A673 (cell line): ENCODE measurements at regions not wholly inside any gene's neighbourhood (a gene's known extent, or its start where the extent isn't known, plus 50 kb on each side); places are given as distances from the start of the nearest gene placed in this dataset.

Experiments
- CTCF ChIP-seq: fragments of 300-800, 200-600 bp; sonication (generic); conservative IDR thresholded peaks from 2 replicates; pipeline ENCODE4 v1.5.1; 2017; ENCODE audit warnings: low read depth, mild to moderate bottlenecking, antibody characterized with exemption, low read length, moderate library complexity, mixed read lengths
- EZH2 ChIP-seq: fragments of 200-600 bp; sonication (generic); IDR thresholded peaks from 2 replicates; pipeline ENCODE4 v1.6.1; 2017; ENCODE audit warnings: borderline replicate concordance, low read depth, mild to moderate bottlenecking, mixed read lengths, antibody characterized with exemption, low read length; ENCODE audit not compliant: poor library complexity, severe bottlenecking

GRCh38 chr5:152547202-152547601 is 142.1 kb upstream of the NMUR2 start:
- no peak for TF ChIP-seq CTCF
- TF ChIP-seq EZH2: no peak
